Ovary (tissue), 3 donors: ENCODE measurements at regions not wholly inside any gene's neighbourhood (a gene's known extent, or its start where the extent isn't known, plus 50 kb on each side); places are given as distances from the start of the nearest gene placed in this dataset.

Source experiments
- EP300 ChIP-seq: sonication (generic); formaldehyde crosslinking; IDR thresholded peaks from one replicate; pipeline ENCODE4 v1.6.1; 2017; ENCODE audit warnings: antibody characterized with exemption
- POLR2A ChIP-seq: fragments of 450-650 bp; IDR thresholded peaks from one replicate; pipeline ENCODE4 v1.6.1; 2017; ENCODE audit warnings: antibody characterized with exemption, mild to moderate bottlenecking, moderate library complexity
- TF ChIP-seq, protein P1 (sequence below), 3 donors: fragments of 450-650 bp in 2 of 3; fragments of 200-600 bp in 1 of 3; IDR thresholded peaks; one replicate each; pipeline versions ENCODE4 v1.5.1 to v1.8.0; 2016 to 2022; ENCODE audit warnings: antibody characterized with exemption in 3 of 3, mild to moderate bottlenecking in 1 of 3
- donor health status: DM: no; HTN: no; CAD: no.

DNA sequence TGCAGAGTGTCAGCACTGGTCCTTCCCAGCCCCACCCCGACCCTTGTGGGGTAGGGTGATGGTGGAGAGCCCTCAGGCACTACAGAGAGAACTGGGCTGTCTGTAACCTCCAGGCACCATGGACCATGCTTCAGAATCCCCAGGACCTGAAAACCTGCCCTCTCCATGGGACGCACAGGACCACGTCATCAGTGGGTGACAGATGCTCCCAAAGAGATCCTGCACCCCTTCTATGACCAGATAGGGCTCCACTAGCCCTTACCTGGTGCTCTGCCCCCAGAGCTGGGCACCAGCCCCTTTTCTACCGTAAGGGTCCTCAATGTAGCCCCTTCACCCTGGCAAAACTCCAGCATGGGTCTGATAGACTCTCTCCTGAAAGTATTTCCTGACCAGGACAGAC, 165.9 kb upstream of the NECTIN1 start:
- TF ChIP-seq, protein P1, sequence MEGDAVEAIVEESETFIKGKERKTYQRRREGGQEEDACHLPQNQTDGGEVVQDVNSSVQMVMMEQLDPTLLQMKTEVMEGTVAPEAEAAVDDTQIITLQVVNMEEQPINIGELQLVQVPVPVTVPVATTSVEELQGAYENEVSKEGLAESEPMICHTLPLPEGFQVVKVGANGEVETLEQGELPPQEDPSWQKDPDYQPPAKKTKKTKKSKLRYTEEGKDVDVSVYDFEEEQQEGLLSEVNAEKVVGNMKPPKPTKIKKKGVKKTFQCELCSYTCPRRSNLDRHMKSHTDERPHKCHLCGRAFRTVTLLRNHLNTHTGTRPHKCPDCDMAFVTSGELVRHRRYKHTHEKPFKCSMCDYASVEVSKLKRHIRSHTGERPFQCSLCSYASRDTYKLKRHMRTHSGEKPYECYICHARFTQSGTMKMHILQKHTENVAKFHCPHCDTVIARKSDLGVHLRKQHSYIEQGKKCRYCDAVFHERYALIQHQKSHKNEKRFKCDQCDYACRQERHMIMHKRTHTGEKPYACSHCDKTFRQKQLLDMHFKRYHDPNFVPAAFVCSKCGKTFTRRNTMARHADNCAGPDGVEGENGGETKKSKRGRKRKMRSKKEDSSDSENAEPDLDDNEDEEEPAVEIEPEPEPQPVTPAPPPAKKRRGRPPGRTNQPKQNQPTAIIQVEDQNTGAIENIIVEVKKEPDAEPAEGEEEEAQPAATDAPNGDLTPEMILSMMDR (IDR thresholded peaks at IDR 0.05) = no peak
- TF ChIP-seq EP300 (no peak), POLR2A (no peak)
